HepG2 (cell line): ENCODE measurements at regions not wholly inside any gene's neighbourhood (a gene's known extent, or its start where the extent isn't known, plus 50 kb on each side); places are given as distances from the start of the nearest gene placed in this dataset.

ENCODE experiments used
- BHLHE40 ChIP-seq: IDR thresholded peaks from 2 replicates; pipeline ENCODE4 v1.6.1; 2011; ENCODE audit warnings: low read length, improper control_type of control experiment
- KDM5B ChIP-seq: sonication (generic); formaldehyde crosslinking; IDR thresholded peaks from 2 replicates; pipeline ENCODE4 v1.4.0; 2020; ENCODE audit warnings: missing genetic modification reagents, mild to moderate bottlenecking, borderline replicate concordance
- KMT2B ChIP-seq: IDR thresholded peaks from 2 replicates; pipeline ENCODE4 v1.6.1; 2016; ENCODE audit warnings: missing genetic modification reagents, missing compliant biosample characterization
- MIXL1 ChIP-seq: IDR thresholded peaks from 2 replicates; pipeline ENCODE4 v1.6.1; 2016
- PATZ1 ChIP-seq: sonication (generic); formaldehyde crosslinking; IDR thresholded peaks from 2 replicates; pipeline ENCODE4 v1.4.0; 2020; ENCODE audit warnings: missing genetic modification reagents
- POLR2AphosphoS5 ChIP-seq: IDR thresholded peaks from 2 replicates; pipeline ENCODE4 v1.6.1; 2012; ENCODE audit warnings: low read depth, low read length
- RELA ChIP-seq: sonication (generic); formaldehyde crosslinking; IDR thresholded peaks from 2 replicates; pipeline ENCODE4 v1.4.0; 2020; ENCODE audit warnings: missing genetic modification reagents
- SMAD9 ChIP-seq: sonication (generic); formaldehyde crosslinking; IDR thresholded peaks from 2 replicates; pipeline ENCODE4 v1.5.1; 2020; ENCODE audit warnings: mild to moderate bottlenecking, missing genetic modification reagents
- SMARCE1 ChIP-seq: fragments of 450-650 bp; IDR thresholded peaks from 2 replicates; pipeline ENCODE4 v1.6.1; 2017; ENCODE audit warnings: borderline replicate concordance
- SOX13 ChIP-seq, 3 experiments: fragments of 450-650 bp in 1 of 3; sonication (generic) in 1 of 3; formaldehyde crosslinking in 1 of 3; IDR thresholded peaks in 2 of 3; conservative IDR thresholded peaks in 1 of 3; 2 replicates each; pipeline versions ENCODE4 v1.5.0 to v1.6.1; 2016 to 2020; ENCODE audit warnings: antibody characterized with exemption in 1 of 3, mild to moderate bottlenecking in 1 of 3, missing compliant biosample characterization in 1 of 3, missing genetic modification reagents in 1 of 3, moderate library complexity in 1 of 3
- STAT6 ChIP-seq: sonication (generic); formaldehyde crosslinking; IDR thresholded peaks from 2 replicates; pipeline ENCODE4 v1.4.0; 2020; ENCODE audit warnings: missing genetic modification reagents, mild to moderate bottlenecking, borderline replicate concordance
- ZBTB39 ChIP-seq: sonication (generic); formaldehyde crosslinking; IDR thresholded peaks from 2 replicates; pipeline ENCODE4 v1.5.0; 2020; ENCODE audit warnings: missing genetic modification reagents
- ZBTB40 ChIP-seq, 2 experiments: fragments of 450-650 bp in 1 of 2; sonication (generic) in 1 of 2; formaldehyde crosslinking in 1 of 2; IDR thresholded peaks; 2 replicates each; pipeline versions ENCODE4 v1.6.1 to v1.8.0; 2016 to 2022; ENCODE audit warnings: antibody characterized with exemption in 1 of 2, mild to moderate bottlenecking in 1 of 2, missing genetic modification reagents in 1 of 2

- no peak for TF ChIP-seq ZBTB40 (IDR thresholded peaks at IDR 0.05)
- no peak for TF ChIP-seq ZBTB40 (CRISPR knock-in tag; IDR thresholded peaks at IDR 0.05)
- TF ChIP-seq MIXL1, result no peak
- TF ChIP-seq STAT6 (CRISPR knock-in tag), result no peak
- no peak for TF ChIP-seq BHLHE40
- TF ChIP-seq SMAD9, result no peak
- TF ChIP-seq SMARCE1, result no peak
- no peak for TF ChIP-seq SOX13 (IDR thresholded peaks at IDR 0.05)
- no peak for TF ChIP-seq SOX13 (CRISPR knock-in tag; conservative IDR thresholded peaks at IDR 0.05 in 1 of 2, IDR thresholded peaks at IDR 0.05 in 1 of 2)
- no peak for TF ChIP-seq KMT2B
- no peak for TF ChIP-seq ZBTB39 (CRISPR knock-in tag)
- TF ChIP-seq PATZ1 (CRISPR knock-in tag), result no peak
- no peak for TF ChIP-seq POLR2AphosphoS5
- no peak for TF ChIP-seq KDM5B (CRISPR knock-in tag)
- TF ChIP-seq RELA (CRISPR knock-in tag), result no peak
These were observed 141.8 kb downstream of the TMEM200A start (continued) for GRCh38 chr6:130507666-130508028.
